Mammary epithelial cell (primary cell): ENCODE measurements at regions not wholly inside any gene's neighbourhood (a gene's known extent, or its start where the extent isn't known, plus 50 kb on each side); places are given as distances from the start of the nearest gene placed in this dataset.

Experiments
- EZH2 ChIP-seq: IDR thresholded peaks from 2 replicates; pipeline ENCODE4 v1.6.1; 2012; ENCODE audit warnings: low read length, inconsistent platforms, borderline replicate concordance
- TF ChIP-seq, protein P1 (sequence below), 2 donors: IDR thresholded peaks in 1 of 2; conservative IDR thresholded peaks in 1 of 2; 2 replicates each; pipeline ENCODE4 v1.5.1; 2011 to 2012; ENCODE audit warnings: inconsistent platforms in 2 of 2, low read length in 2 of 2, mild to moderate bottlenecking in 2 of 2, control low read depth in 1 of 2, low read depth in 1 of 2; ENCODE audit not compliant: insufficient read depth in 1 of 2; ENCODE audit errors: extremely low read depth in 1 of 2

DNA sequence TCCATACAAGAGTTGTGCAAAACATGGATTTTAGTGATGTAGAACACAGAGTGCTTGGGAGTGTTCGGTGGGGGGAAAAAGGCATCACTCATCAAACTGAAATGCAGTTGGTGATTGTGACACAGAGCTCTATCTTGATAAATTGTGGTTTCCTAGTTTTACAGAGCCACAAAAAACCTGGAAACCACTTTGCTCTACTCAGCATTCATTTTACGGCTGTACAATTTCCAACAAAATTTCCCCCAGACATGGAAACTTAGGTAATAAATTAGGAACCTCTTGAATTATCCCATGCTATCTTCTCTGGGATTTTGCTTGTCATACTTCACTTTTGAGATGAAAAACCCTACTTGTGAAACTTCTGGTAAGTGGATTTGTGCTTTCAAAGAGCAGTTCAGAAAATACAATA, 614.9 kb upstream of the FZD8 start:
- TF ChIP-seq, protein P1, sequence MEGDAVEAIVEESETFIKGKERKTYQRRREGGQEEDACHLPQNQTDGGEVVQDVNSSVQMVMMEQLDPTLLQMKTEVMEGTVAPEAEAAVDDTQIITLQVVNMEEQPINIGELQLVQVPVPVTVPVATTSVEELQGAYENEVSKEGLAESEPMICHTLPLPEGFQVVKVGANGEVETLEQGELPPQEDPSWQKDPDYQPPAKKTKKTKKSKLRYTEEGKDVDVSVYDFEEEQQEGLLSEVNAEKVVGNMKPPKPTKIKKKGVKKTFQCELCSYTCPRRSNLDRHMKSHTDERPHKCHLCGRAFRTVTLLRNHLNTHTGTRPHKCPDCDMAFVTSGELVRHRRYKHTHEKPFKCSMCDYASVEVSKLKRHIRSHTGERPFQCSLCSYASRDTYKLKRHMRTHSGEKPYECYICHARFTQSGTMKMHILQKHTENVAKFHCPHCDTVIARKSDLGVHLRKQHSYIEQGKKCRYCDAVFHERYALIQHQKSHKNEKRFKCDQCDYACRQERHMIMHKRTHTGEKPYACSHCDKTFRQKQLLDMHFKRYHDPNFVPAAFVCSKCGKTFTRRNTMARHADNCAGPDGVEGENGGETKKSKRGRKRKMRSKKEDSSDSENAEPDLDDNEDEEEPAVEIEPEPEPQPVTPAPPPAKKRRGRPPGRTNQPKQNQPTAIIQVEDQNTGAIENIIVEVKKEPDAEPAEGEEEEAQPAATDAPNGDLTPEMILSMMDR (conservative IDR thresholded peaks at IDR 0.05 in 1 of 2, IDR thresholded peaks at IDR 0.05 in 1 of 2; ENCODE audit: extremely low read depth in 1 of 2, insufficient read depth in 1 of 2, low read depth in 1 of 2, low read length in 2 of 2) = no peak
- no peak for TF ChIP-seq EZH2
